HFF-Myc (cell line): ENCODE measurements at regions not wholly inside any gene's neighbourhood (a gene's known extent, or its start where the extent isn't known, plus 50 kb on each side); places are given as distances from the start of the nearest gene placed in this dataset.

ENCODE experiments used
- DNase-seq: peaks from one replicate; pipeline ENCODE4 v3.0.0-alpha.2; 2011; ENCODE audit warnings: low read depth; ENCODE audit errors: extremely low read depth
- H3K4me3 ChIP-seq: replicated peaks from 2 replicates; pipeline ENCODE4 v1.5.1; 2011; ENCODE audit warnings: low read depth, mild to moderate bottlenecking, control low read depth, low read length
- TF ChIP-seq, protein P1 (sequence below): IDR thresholded peaks from 2 replicates; pipeline ENCODE4 v1.5.1; 2012; ENCODE audit warnings: mild to moderate bottlenecking, low read depth, low read length, control low read depth; ENCODE audit errors: missing control alignments

DNA sequence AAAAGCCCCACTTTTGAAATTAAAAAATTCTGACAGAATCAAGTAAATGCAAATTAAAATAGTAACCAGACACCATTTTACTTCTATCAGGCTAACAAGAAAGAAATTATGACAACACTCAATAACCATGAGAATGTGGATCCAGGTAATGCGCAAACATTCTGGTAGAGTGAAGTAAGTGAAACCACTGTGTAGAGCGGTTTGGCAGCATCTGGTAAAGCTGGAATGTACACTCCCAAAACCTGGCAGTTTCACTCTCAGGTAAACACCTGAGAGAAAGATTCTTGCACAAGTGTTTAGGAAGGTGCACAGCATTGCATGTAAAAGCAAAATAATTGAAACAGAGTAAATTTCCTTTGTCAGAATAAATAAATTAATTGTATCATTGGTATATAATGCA lies 81.8 kb downstream of the TRIML1 start:
- TF ChIP-seq, protein P1, sequence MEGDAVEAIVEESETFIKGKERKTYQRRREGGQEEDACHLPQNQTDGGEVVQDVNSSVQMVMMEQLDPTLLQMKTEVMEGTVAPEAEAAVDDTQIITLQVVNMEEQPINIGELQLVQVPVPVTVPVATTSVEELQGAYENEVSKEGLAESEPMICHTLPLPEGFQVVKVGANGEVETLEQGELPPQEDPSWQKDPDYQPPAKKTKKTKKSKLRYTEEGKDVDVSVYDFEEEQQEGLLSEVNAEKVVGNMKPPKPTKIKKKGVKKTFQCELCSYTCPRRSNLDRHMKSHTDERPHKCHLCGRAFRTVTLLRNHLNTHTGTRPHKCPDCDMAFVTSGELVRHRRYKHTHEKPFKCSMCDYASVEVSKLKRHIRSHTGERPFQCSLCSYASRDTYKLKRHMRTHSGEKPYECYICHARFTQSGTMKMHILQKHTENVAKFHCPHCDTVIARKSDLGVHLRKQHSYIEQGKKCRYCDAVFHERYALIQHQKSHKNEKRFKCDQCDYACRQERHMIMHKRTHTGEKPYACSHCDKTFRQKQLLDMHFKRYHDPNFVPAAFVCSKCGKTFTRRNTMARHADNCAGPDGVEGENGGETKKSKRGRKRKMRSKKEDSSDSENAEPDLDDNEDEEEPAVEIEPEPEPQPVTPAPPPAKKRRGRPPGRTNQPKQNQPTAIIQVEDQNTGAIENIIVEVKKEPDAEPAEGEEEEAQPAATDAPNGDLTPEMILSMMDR = no peak

DNA sequence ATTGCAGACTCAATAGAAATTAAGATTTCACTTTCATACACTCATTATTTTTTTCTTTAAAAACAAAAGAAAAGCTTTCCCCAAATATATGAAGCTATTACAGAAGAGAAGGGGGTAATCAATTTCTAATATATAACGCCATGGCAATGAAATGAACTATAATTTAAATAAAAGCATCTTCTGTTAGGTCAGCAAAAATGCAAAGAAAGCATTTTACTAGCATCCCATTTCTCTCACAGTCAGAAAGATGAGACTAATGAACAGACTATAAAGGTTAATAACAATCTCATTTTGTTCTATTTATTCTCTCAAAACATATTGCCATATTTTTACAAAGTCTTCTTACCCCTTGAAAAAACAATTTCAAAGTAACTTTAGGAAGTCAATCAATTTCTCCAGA lies 89.0 kb downstream of the TRIML1 start:
- TF ChIP-seq, protein P1 = no peak
- DNase-seq = no peak
- H3K4me3 ChIP-seq = no peak overlapping the region

More for the DNA sequence above, 81.8 kb downstream of the TRIML1 start:
- no peak for DNase-seq
- H3K4me3 ChIP-seq = no peak overlapping the region

DNA sequence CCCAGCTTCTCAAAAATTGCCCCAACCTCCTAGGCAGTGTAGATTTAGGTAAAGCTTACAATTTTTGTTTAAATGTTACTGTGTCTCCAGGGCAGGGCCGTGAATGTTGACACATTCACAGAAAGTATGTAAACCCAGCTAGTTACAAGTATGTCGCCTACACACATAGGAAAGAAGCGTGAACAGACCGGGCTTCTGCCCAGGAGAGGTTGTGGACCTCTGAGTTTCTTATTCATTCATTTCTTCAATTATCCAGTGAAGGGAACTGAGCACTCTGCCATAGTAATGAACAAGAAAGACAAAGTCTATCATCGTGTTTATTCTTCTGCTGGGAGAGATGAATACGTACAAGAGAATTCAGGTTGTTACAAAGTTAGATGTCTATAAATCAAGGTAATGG lies 93.2 kb downstream of the TRIML1 start:
- TF ChIP-seq, protein P1 = no peak
- no peak overlapping the region for H3K4me3 ChIP-seq
- no peak for DNase-seq

DNA sequence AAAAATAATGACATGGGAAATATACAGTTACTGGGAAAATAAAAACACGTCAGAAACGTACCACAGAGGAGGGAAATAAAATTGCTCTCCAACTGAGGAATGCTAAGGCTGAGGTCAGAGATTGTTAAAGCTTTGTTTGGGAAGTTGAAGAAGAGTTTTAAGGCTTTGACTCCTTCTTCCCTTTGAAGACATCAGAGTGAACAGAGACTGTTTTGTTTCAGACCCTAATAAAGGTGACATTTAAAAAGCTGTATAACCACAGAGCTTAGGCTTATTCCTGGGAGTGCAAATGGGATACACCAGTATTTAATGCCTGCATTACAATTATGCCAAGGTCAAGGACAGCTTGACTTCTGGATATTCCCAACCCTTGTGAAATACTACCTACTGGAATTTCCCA lies 102.8 kb downstream of the TRIML1 start:
- TF ChIP-seq, protein P1 = no peak
- no peak for DNase-seq
- no peak overlapping the region for H3K4me3 ChIP-seq

DNA sequence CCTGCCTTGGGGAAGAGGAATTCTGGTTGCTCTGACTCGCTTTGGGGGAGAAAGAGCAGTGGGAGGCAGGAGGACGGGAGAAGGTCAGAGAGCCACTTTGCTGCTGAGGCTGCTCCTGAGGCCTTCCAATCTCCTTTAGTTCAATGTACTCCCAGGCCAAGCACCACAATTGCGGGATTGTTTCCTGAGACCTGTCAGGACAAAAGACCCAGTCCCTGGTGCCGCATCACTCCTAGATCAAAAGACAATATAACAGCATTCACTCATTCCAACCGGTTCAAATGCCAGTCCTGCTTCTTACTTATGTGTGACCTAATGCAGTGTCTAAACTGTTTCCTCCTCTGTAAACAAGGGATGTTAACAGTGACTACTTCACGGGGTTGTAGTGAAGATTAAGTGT lies 106.4 kb downstream of the TRIML1 start:
- H3K4me3 ChIP-seq = no peak overlapping the region
- TF ChIP-seq, protein P1 = no peak
- no peak for DNase-seq

DNA sequence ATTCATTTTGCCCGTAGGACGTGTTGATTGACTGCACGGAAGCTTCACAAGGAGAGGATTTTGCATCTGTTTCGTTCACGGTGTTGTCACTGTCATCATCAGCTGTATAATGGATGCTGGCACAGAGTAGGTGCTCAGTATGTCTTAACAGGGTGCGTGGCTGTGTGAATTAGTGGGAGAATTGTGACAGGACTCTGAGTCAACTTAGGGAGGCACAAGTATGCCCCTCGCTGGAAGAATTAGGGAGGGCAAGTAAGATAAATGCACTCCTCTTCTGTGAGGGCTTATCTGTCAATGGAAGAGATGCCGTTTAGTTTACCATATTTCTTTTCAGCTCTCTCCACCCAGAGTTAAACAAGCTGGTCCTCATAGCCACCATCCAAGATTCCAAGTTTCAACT lies 107.2 kb downstream of the TRIML1 start:
- H3K4me3 ChIP-seq = no peak overlapping the region
- no peak for DNase-seq
- TF ChIP-seq, protein P1 = no peak

DNA sequence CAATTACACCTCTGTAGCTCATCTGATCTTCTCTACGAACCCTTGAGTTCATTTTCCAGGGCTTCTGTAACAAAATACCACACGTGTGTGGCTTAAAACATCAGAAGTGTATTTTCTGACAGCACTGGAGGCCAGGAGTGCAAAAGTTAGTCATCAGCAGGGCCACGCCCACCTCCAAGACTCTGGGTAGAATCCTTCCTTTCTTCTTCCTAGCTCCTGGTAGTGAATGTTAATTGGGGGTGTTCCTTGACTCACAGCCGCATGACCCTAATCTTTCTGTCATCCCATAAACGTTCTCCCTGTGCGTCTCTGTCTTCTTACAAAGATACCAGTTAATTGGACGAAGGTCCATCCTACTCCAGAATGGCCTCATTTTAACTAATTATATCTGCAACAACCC lies 115.0 kb downstream of the TRIML1 start:
- no peak overlapping the region for H3K4me3 ChIP-seq
- DNase-seq = no peak
- TF ChIP-seq, protein P1 = no peak
